K562 (cell line): ENCODE measurements at regions not wholly inside any gene's neighbourhood (a gene's known extent, or its start where the extent isn't known, plus 50 kb on each side); places are given as distances from the start of the nearest gene placed in this dataset.
"Not testable (repeated sequence)": the region's sequence is repeated elsewhere in the genome, so short reads cannot be mapped to it uniquely, and the experiment has no call there.

ENCODE experiments used
- ATAC-seq: fragments of 200-7000 bp; cut with Tn5 transposase; 3 replicates; pipeline ENCODE4 v1.9.1; 2020; ENCODE audit warnings: moderate library complexity
- BruUV-seq: library from RNA; stranded (reverse); fragments of 400-500 nt; replicated peaks from 2 replicates; lab custom pipeline; 2021; lab: Mats Ljungman, UMichigan
- CTCF ChIA-PET: fragments of 300-600 bp; formaldehyde crosslinking; extraction: SDS; loops from one replicate; lab custom pipeline; 2021; ENCODE audit warnings: low intra/inter-chr PET ratio; lab: Yijun Ruan, JAX
- POLR2A ChIA-PET: fragments of 300-600, 350-650 bp; sonication (Branson Sonifier 250); formaldehyde crosslinking; extraction: SDS; loops from one replicate; lab custom pipeline; 2021; ENCODE audit warnings: antibody characterized with exemption, inconsistent platforms; lab: Yijun Ruan, JAX
- DNase-seq, 4 experiments: peaks; one replicate each; pipeline versions ENCODE4 v3.0.0 to v3.0.0-alpha.2; 2011 to 2018; ENCODE audit warnings: low spot score in 3 of 4, mixed read lengths in 3 of 4; ENCODE audit errors: extremely low read depth in 1 of 4
- FAIRE-seq: peaks from 2 replicates; lab custom pipeline; 2011; peaks lifted over from hg19 to GRCh38; lab: Jason Lieb, UNC
- H2AFZ ChIP-seq: 2 replicates; pipeline ENCODE4 v1.6.0; 2011; ENCODE audit warnings: low read depth, low read length, control low read depth, inconsistent platforms
- H3K27ac ChIP-seq: fragments of 200-600 bp; 3 replicates; pipeline ENCODE4 v1.8.0; 2011; ENCODE audit warnings: low read depth, mild to moderate bottlenecking, control low read depth, inconsistent platforms, low read length, moderate library complexity, mixed read lengths; ENCODE audit errors: extremely low read depth
- H3K27me3 ChIP-seq, 2 experiments: fragments of 300-600 bp in 1 of 2; 2 replicates in 1 of 2; 3 replicates in 1 of 2; pipeline versions ENCODE4 v1.6.0 to v1.8.0; 2011; ENCODE audit warnings: inconsistent platforms in 2 of 2, low read length in 2 of 2, mild to moderate bottlenecking in 1 of 2, mixed read lengths in 1 of 2, moderate library complexity in 1 of 2; ENCODE audit not compliant: control insufficient read depth in 2 of 2, insufficient read depth in 2 of 2
- H3K36me3 ChIP-seq: fragments of 300-600 bp; 3 replicates; pipeline ENCODE4 v1.8.0; 2011; ENCODE audit warnings: mild to moderate bottlenecking, low read length, inconsistent platforms; ENCODE audit not compliant: control insufficient read depth, insufficient read depth
- H3K4me1 ChIP-seq, 2 experiments: fragments of 200-600 bp in 1 of 2; replicated peaks in 1 of 2; 2 replicates in 1 of 2; 3 replicates in 1 of 2; pipeline versions ENCODE4 v1.5.1 to v1.8.0; 2011; ENCODE audit warnings: inconsistent platforms in 2 of 2, low read length in 2 of 2, mild to moderate bottlenecking in 1 of 2, mixed read lengths in 1 of 2, moderate library complexity in 1 of 2; ENCODE audit not compliant: control insufficient read depth in 2 of 2, insufficient read depth in 2 of 2
- H3K4me2 ChIP-seq: 2 replicates; pipeline ENCODE4 v1.6.1; 2011; ENCODE audit warnings: low read length, control low read depth, inconsistent platforms, mixed read lengths; ENCODE audit not compliant: insufficient read depth
- H3K4me3 ChIP-seq: fragments of 200-600 bp; sonication (generic), shearing (Covaris generic); 2 replicates; pipeline ENCODE4 v1.5.1; 2016; ENCODE audit warnings: control low read depth, inconsistent platforms
- H3K79me2 ChIP-seq: fragments of 200-600 bp; 3 replicates; pipeline ENCODE4 v1.8.0; 2011; ENCODE audit warnings: low read length, inconsistent platforms; ENCODE audit not compliant: control insufficient read depth, insufficient read depth
- H3K9ac ChIP-seq, 2 experiments: 2 replicates each; pipeline versions ENCODE4 v1.6.0 to v1.6.1; 2011; ENCODE audit warnings: low read depth in 2 of 2, low read length in 2 of 2, control low read depth in 1 of 2, inconsistent platforms in 1 of 2, mild to moderate bottlenecking in 1 of 2, mixed read lengths in 1 of 2; ENCODE audit not compliant: insufficient read depth in 1 of 2
- H3K9me1 ChIP-seq: one replicate; pipeline ENCODE4 v1.6.0; 2011; ENCODE audit warnings: inconsistent platforms, mild to moderate bottlenecking, low read length, moderate library complexity; ENCODE audit not compliant: control insufficient read depth, insufficient read depth
- H3K9me3 ChIP-seq: replicated peaks from 2 replicates; pipeline ENCODE4 v1.5.1; 2011; ENCODE audit warnings: low read depth, low read length, inconsistent platforms; ENCODE audit not compliant: control insufficient read depth, insufficient read depth
- H4K20me1 ChIP-seq: replicated peaks from 2 replicates; pipeline ENCODE4 v1.6.1; 2011; ENCODE audit warnings: low read length, inconsistent platforms, mixed read lengths; ENCODE audit not compliant: control insufficient read depth, insufficient read depth
- ARID2 ChIP-seq: fragments of 450-650 bp; IDR thresholded peaks from 2 replicates; pipeline ENCODE4 v1.6.1; 2017; ENCODE audit warnings: antibody characterized with exemption, mild to moderate bottlenecking
- CEBPB ChIP-seq: fragments of 450-650 bp; IDR thresholded peaks from 2 replicates; pipeline ENCODE4 v1.6.1; 2016; ENCODE audit warnings: missing genetic modification characterization, missing compliant biosample characterization
- CEBPG ChIP-seq, 3 experiments: fragments of 200-800 bp in 1 of 3; sonication (Bioruptor generic) in 1 of 3; sonication (generic) in 1 of 3; formaldehyde crosslinking in 1 of 3; IDR thresholded peaks in 2 of 3; conservative IDR thresholded peaks in 1 of 3; 2 replicates each; pipeline versions ENCODE4 v1.6.1 to v1.8.0; 2016 to 2022; ENCODE audit warnings: missing compliant biosample characterization in 2 of 3, missing genetic modification characterization in 2 of 3, mild to moderate bottlenecking in 1 of 3, missing genetic modification reagents in 1 of 3
- ELF4 ChIP-seq: fragments of 450-650 bp; formaldehyde crosslinking; IDR thresholded peaks from 2 replicates; pipeline ENCODE4 v1.4.0; 2022; ENCODE audit warnings: missing genetic modification characterization
- MCM3 ChIP-seq: fragments of 450-650 bp; IDR thresholded peaks from 2 replicates; pipeline ENCODE4 v1.6.1; 2016
- MYBL2 ChIP-seq, 2 experiments: fragments of 450-650 bp in 1 of 2; sonication (generic) in 1 of 2; formaldehyde crosslinking in 1 of 2; IDR thresholded peaks; 2 replicates each; pipeline versions ENCODE4 v1.6.1 to v1.8.1; 2017 to 2022; ENCODE audit warnings: borderline replicate concordance in 1 of 2, inconsistent platforms in 1 of 2, low read depth in 1 of 2, mild to moderate bottlenecking in 1 of 2, missing genetic modification reagents in 1 of 2, moderate library complexity in 1 of 2
- NUFIP1 ChIP-seq: fragments of 450-650 bp; IDR thresholded peaks from 2 replicates; pipeline ENCODE4 v1.6.1; 2018; ENCODE audit not compliant: partially characterized antibody
- PCBP1 ChIP-seq: fragments of 200-400 bp; formaldehyde crosslinking; IDR thresholded peaks from 2 replicates; pipeline ENCODE4 v1.6.1; 2018; ENCODE audit warnings: mild to moderate bottlenecking, low read depth, low read length; ENCODE audit not compliant: poor library complexity, severe bottlenecking
- POLR3A ChIP-seq: IDR thresholded peaks from 2 replicates; pipeline ENCODE4 v1.6.1; 2011; ENCODE audit warnings: borderline replicate concordance, mild to moderate bottlenecking, moderate library complexity; ENCODE audit not compliant: insufficient read length, insufficient read depth; ENCODE audit errors: extremely low read depth
- RBM39 ChIP-seq: fragments of 200-400 bp; formaldehyde crosslinking; optimal IDR thresholded peaks from 2 replicates; pipeline ENCODE3; 2018; ENCODE audit warnings: low read depth, low read length
- ZC3H11A ChIP-seq: IDR thresholded peaks from 2 replicates; pipeline ENCODE4 v1.6.1; 2012; ENCODE audit warnings: low read depth, low read length, improper control_type of control experiment
- ZNF175 ChIP-seq: fragments of 200-800 bp; sonication (Bioruptor generic); IDR thresholded peaks from 2 replicates; pipeline ENCODE4 v1.6.1; 2016; ENCODE audit warnings: low read depth, mild to moderate bottlenecking, missing genetic modification characterization, missing compliant biosample characterization
- WGBS: fragments of 100-300 bp; shearing (Covaris generic); methylation state at CpG from one replicate; pipeline ENCODE4 v1.1.6; 2016; ENCODE audit warnings: low coverage, mixed read lengths; ENCODE audit not compliant: insufficient coverage; ENCODE audit errors: missing lambda C conversion rate; 5-methylcytosine and 5-hydroxymethylcytosine counted together
- in situ Hi-C: fragments of 300-500 bp; cut with MboI; formaldehyde crosslinking; loops from 4 replicates; pipeline ENCODE4 v1.15.0; 2018; ENCODE audit warnings: inconsistent platforms, mixed read lengths
- intact Hi-C: fragments of 100-400 bp; cut with micrococcal nuclease; formaldehyde crosslinking; loops from 2 replicates; pipeline ENCODE4 v1.14.2; 2022
- TF ChIP-seq, protein P1 (sequence below): sonication (generic); formaldehyde crosslinking; IDR thresholded peaks from 2 replicates; pipeline ENCODE4 v1.5.0; 2020; ENCODE audit warnings: missing genetic modification reagents
- TF ChIP-seq, protein P2 (sequence below): IDR thresholded peaks from 2 replicates; pipeline ENCODE4 v1.6.1; 2016; ENCODE audit warnings: missing genetic modification characterization, missing compliant biosample characterization

DNA sequence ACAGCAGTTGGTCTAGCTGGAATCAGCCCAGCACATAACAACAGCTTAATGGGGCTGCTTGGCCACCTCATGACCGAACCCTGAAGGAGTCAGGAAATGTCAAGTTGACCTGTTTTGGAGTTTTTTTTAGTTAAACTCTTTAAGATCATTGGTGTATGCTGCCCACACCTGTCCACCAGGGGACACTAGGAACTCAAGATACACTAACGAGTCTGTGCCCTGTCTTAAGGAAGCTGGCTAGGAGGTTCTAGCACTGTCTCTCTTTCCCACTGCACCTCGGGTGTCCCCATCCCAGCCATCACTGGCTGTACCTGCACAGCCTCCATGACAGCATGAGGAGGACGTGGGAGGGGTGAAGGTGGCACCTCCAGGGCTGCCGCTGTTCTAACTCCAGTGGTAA lies 279.6 kb upstream of the SOX1 start:
- POLR2A ChIA-PET, H3K4me1 ChIP-seq, H3K4me3 ChIP-seq, H4K20me1 ChIP-seq, H3K27me3 ChIP-seq, CTCF ChIA-PET, H3K79me2 ChIP-seq, H3K9me1 ChIP-seq, H2AFZ ChIP-seq, intact Hi-C loops, H3K27ac ChIP-seq, BruUV-seq, in situ Hi-C loops, H3K9ac ChIP-seq, ATAC-seq, FAIRE-seq, H3K4me2 ChIP-seq, H3K36me3 ChIP-seq, H3K9me3 ChIP-seq, DNase-seq: not testable (repeated sequence)
- no CpG with 5 or more reads among the region's 5 CpGs for WGBS

DNA sequence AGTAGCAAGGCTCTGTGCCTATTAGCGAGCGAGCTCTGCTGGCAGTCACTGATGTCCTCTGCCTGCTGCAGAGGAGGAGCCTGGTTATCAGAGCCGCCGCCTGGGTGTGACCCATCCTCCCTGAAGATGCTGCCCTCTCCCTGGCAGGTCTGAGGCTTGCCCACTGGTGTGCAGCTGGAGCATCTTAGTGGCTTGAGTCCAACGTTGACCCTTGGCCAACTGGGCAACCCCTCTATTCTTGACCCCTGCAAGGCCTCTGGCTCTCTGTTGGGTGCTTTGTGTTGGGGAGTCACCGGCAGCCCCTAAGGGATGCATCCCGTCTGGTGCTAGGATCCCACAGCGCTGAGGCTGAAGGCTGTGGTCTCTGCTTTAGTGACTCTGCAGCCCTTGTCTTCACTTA lies 277.9 kb upstream of the SOX1 start:
- ATAC-seq (no peak), DNase-seq (no peak), FAIRE-seq (no peak)
- ChIA-PET POLR2A (no interaction called here), CTCF (no interaction called here)
- no peak overlapping the region for H3K4me2 ChIP-seq
- 0% methylated on average over 3 of the region's 8 CpGs for WGBS
- H3K79me2 ChIP-seq: no peaks in the 10 kb centered on the region
- no peaks in the 10 kb centered on the region for H3K36me3 ChIP-seq
- H3K27ac ChIP-seq: no peak overlapping the region
- H3K27me3 ChIP-seq: no peaks in the 10 kb centered on the region
- no peak overlapping the region for H3K4me3 ChIP-seq
- no peaks in the 10 kb centered on the region for H3K9me3 ChIP-seq
- no peaks in the 10 kb centered on the region for H3K9me1 ChIP-seq
- H2AFZ ChIP-seq: no peak overlapping the region
- no peak for TF ChIP-seq POLR3A
- TF ChIP-seq MCM3: no peak
- TF ChIP-seq, protein P1, sequence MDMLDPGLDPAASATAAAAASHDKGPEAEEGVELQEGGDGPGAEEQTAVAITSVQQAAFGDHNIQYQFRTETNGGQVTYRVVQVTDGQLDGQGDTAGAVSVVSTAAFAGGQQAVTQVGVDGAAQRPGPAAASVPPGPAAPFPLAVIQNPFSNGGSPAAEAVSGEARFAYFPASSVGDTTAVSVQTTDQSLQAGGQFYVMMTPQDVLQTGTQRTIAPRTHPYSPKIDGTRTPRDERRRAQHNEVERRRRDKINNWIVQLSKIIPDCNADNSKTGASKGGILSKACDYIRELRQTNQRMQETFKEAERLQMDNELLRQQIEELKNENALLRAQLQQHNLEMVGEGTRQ (CRISPR knock-in tag): no peak
- no peak for TF ChIP-seq ELF4 (CRISPR knock-in tag)
- TF ChIP-seq ARID2: no peak
- TF ChIP-seq CEBPG (CRISPR knock-in tag; IDR thresholded peaks at IDR 0.05): no peak
- no peak for TF ChIP-seq CEBPG (tag; conservative IDR thresholded peaks at IDR 0.05 in 1 of 2, IDR thresholded peaks at IDR 0.05 in 1 of 2)
- TF ChIP-seq CEBPB (tag): no peak
- TF ChIP-seq, protein P2, sequence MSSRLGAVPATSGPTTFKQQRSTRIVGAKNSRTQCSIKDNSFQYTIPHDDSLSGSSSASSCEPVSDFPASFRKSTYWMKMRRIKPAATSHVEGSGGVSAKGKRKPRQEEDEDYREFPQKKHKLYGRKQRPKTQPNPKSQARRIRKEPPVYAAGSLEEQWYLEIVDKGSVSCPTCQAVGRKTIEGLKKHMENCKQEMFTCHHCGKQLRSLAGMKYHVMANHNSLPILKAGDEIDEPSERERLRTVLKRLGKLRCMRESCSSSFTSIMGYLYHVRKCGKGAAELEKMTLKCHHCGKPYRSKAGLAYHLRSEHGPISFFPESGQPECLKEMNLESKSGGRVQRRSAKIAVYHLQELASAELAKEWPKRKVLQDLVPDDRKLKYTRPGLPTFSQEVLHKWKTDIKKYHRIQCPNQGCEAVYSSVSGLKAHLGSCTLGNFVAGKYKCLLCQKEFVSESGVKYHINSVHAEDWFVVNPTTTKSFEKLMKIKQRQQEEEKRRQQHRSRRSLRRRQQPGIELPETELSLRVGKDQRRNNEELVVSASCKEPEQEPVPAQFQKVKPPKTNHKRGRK (tag): no peak
- no peak for TF ChIP-seq RBM39
- TF ChIP-seq PCBP1: no peak
- TF ChIP-seq MYBL2 (IDR thresholded peaks at IDR 0.05; ENCODE audit: low read depth): no peak
- TF ChIP-seq MYBL2 (CRISPR knock-in tag; IDR thresholded peaks at IDR 0.05; ENCODE audit: borderline replicate concordance): no peak
- no peak for TF ChIP-seq ZC3H11A
- TF ChIP-seq NUFIP1: no peak
- TF ChIP-seq ZNF175 (CRISPR knock-in tag): no peak
- H4K20me1 ChIP-seq: no peaks in the 10 kb centered on the region
- intact Hi-C loops: no loop called here
- in situ Hi-C loops: no loop called here
- BruUV-seq: no TSS peak
- no peak overlapping the region for H3K9ac ChIP-seq
- H3K4me1 ChIP-seq: no peaks in the 10 kb centered on the region
